ENCODE measurements at regions not wholly inside any gene's neighbourhood (a gene's known extent, or its start where the extent isn't known, plus 50 kb on each side); places are given as distances from the start of the nearest gene placed in this dataset.

GRCh38 chr4:81546777-81547176 is 75.1 kb upstream of the RASGEF1B start:
- no peak for TF ChIP-seq CTCF (IDR thresholded peaks at IDR 0.05)
- TF ChIP-seq ZFX (IDR thresholded peaks at IDR 0.05; ENCODE audit: borderline replicate concordance), result no peak

All from 22Rv1 (cell line).